Activated B cell treated with CpG ODN at 0.5 μM for 24 hours (primary cell): ENCODE measurements at regions not wholly inside any gene's neighbourhood (a gene's known extent, or its start where the extent isn't known, plus 50 kb on each side); places are given as distances from the start of the nearest gene placed in this dataset.
"Not testable (repeated sequence)": the region's sequence is repeated elsewhere in the genome, so short reads cannot be mapped to it uniquely, and the experiment has no call there.

Experiments used
- ATAC-seq: fragments of 200-7000 bp; cut with Tn5 transposase; one replicate; pipeline ENCODE4 v1.10.0; 2021; ENCODE audit warnings: low read depth, mild to moderate bottlenecking, moderate library complexity
- CTCF ChIA-PET: fragments of 350-600 bp; sonication (Branson Sonifier 250); formaldehyde crosslinking; loops from one replicate; lab custom pipeline; 2021; ENCODE audit warnings: antibody characterized with exemption; lab: Charles Lee
- POLR2A ChIA-PET: fragments of 350-600 bp; sonication (Branson Sonifier 250); formaldehyde crosslinking; loops from one replicate; lab custom pipeline; 2021; ENCODE audit warnings: antibody characterized with exemption; lab: Charles Lee
- DNase-seq: peaks from one replicate; pipeline ENCODE4 v3.0.0; 2022
- H3K27ac Mint-ChIP-seq: one replicate; pipeline ENCODE4 v1.8.0; 2020; ENCODE audit warnings: mixed read lengths
- H3K27me3 Mint-ChIP-seq: one replicate; pipeline ENCODE4 v1.8.0; 2021; ENCODE audit warnings: mixed read lengths
- H3K36me3 Mint-ChIP-seq: one replicate; pipeline ENCODE4 v1.8.0; 2021; ENCODE audit warnings: low read depth, mixed read lengths
- H3K4me1 Mint-ChIP-seq: one replicate; pipeline ENCODE4 v1.8.0; 2021; ENCODE audit warnings: mixed read lengths
- H3K4me3 Mint-ChIP-seq: one replicate; pipeline ENCODE4 v1.8.0; 2020; ENCODE audit warnings: mild to moderate bottlenecking, mixed read lengths
- H3K9me3 Mint-ChIP-seq: one replicate; pipeline ENCODE4 v1.8.0; 2020; ENCODE audit warnings: mixed read lengths
- intact Hi-C: fragments of 100-400 bp; cut with micrococcal nuclease; formaldehyde crosslinking; loops from one replicate; pipeline ENCODE4 v1.15.1; 2024
- TF ChIP-seq, protein P1 (sequence below): fragments of 200-600 bp; IDR thresholded peaks from one replicate; pipeline ENCODE4 v1.8.0; 2022; ENCODE audit warnings: antibody characterized with exemption, mild to moderate bottlenecking

DNA sequence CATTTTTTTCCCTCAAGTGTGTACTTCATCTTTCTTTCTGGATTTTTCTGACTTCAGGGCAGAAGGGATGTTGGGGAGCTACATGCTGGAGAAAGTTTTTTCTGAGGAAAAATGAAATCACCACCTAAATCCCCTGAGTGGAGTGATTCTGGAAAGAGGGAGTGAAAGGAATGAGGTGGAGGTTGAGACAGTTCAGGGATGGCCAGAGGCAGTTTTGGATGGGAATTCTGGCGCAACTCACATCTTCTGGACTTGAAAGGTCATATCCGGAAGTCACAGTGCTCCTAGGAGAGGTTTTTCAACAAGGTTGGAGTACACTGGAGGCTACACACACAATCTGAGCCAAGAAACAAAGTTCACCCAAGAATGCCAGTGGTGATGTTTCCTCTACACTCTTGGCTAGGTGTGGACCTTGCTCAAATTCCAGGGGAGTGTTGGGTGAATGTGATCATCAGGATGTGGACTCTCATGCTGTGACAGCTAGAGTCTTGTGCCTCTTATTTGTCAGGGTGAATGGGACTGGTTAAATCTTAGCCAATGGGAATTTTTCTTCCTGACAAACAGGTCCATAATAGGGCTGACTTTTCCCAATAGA lies 161.5 kb downstream of the HLX start:
- Mint-ChIP-seq H3K4me3 (no peak overlapping the region), H3K27me3 (no peaks in the 10 kb centered on the region), H3K36me3 (no peaks in the 10 kb centered on the region), H3K27ac (no peak overlapping the region), H3K9me3 (peaks cover 8% of the 10 kb centered on the region), H3K4me1 (peaks cover 20% of the 10 kb centered on the region)
- ATAC-seq: no peak
- DNase-seq: no peak
- TF ChIP-seq, protein P1, sequence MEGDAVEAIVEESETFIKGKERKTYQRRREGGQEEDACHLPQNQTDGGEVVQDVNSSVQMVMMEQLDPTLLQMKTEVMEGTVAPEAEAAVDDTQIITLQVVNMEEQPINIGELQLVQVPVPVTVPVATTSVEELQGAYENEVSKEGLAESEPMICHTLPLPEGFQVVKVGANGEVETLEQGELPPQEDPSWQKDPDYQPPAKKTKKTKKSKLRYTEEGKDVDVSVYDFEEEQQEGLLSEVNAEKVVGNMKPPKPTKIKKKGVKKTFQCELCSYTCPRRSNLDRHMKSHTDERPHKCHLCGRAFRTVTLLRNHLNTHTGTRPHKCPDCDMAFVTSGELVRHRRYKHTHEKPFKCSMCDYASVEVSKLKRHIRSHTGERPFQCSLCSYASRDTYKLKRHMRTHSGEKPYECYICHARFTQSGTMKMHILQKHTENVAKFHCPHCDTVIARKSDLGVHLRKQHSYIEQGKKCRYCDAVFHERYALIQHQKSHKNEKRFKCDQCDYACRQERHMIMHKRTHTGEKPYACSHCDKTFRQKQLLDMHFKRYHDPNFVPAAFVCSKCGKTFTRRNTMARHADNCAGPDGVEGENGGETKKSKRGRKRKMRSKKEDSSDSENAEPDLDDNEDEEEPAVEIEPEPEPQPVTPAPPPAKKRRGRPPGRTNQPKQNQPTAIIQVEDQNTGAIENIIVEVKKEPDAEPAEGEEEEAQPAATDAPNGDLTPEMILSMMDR: no peak
- intact Hi-C loops: loop anchor here (5.0 kb wide), 1 partner anchor 1917 kb away; no protein-coding TSS in a partner anchor
- CTCF ChIA-PET: no interaction called here
- POLR2A ChIA-PET: interaction anchor here (0.6 to 1.1 kb wide), 2 partner anchors 15 to 167 kb away, joined by 3 to 5 read pairs; no protein-coding TSS in a partner anchor

GRCh38 chr1:221044538-221044937 lies 165.3 kb downstream of the HLX start:
- ChIA-PET CTCF (no interaction called here), POLR2A (interaction anchor here (3.4 kb wide), 1 partner anchor 18 kb away, joined by 13 read pairs; no protein-coding TSS in a partner anchor)
- Mint-ChIP-seq H3K36me3 (peaks cover 11% of the 10 kb centered on the region), H3K27ac (no peak overlapping the region), H3K27me3 (no peaks in the 10 kb centered on the region), H3K4me1 (peaks cover 43% of the 10 kb centered on the region), H3K4me3 (no peak overlapping the region), H3K9me3 (peaks cover 8% of the 10 kb centered on the region)
- intact Hi-C loops: loop anchor here (5.0 kb wide), 1 partner anchor 1913 kb away; no protein-coding TSS in a partner anchor
- ATAC-seq (no peak), DNase-seq (no peak)
- TF ChIP-seq, protein P1: no peak

- Mint-ChIP-seq H3K4me1 (peaks cover 48% of the 10 kb centered on the region), H3K27ac (no peak overlapping the region), H3K27me3 (no peaks in the 10 kb centered on the region), H3K4me3 (no peak overlapping the region), H3K36me3 (peaks cover 16% of the 10 kb centered on the region), H3K9me3 (peaks cover 12% of the 10 kb centered on the region)
- no peak for ATAC-seq
- no peak for DNase-seq
- ChIA-PET POLR2A (interaction anchor here (3.1 to 3.4 kb wide), 2 partner anchors 19 to 168 kb away, joined by 13 to 16 read pairs; no protein-coding TSS in a partner anchor), CTCF (no interaction called here)
- intact Hi-C loops: loop anchor here (5.0 kb wide), 1 partner anchor 53 kb away; no protein-coding TSS in a partner anchor
- TF ChIP-seq, protein P1: no peak
Measured at GRCh38 chr1:221045151-221045550, 165.9 kb downstream of the HLX start.

DNA sequence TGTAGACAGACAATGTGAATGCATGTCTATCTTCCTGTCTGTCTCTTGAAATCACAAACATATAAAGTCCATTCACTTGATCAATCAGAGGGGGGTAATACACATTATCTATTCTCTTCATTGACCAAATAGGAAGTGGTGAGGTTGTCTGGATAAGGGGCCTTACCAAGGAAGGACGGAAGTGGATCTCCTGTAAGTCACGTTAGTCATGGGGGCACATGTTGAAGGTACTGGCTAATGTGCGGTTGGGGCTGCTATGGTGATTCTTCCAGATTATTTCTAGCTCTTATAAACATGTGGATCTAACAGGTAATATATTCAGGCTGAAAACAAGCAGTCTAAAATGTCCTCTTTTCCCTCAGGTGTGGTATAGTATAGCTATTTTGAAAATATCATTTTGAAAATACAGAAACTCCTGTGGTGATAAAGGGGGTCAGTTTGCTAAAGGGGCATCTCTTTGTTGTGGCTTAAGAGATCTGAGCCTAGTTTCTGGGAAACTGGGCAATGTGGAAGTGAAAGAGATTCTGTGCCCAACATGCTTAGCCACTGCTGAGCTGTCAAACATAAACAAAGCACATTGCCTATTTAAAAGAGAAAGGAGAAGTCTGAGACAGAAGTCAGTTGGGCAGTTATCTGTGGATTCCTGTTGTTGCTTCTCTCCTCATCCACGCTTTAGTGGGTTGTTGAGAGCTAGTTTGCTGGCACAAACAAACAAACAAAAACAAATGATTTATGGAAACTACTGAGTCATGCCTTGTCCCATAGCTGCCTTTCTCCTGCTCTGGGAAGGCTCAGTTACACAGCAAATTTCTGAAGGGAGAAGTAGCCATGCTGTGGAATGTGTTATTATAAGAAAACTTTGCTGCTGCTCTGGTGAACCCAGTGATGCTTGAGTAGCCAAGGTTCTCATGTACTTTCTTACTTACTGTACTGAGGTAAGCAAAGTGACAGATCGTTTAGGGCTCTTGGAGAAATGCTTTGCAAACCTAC lies 166.9 kb downstream of the HLX start:
- CTCF ChIA-PET: interaction anchor here (1.1 to 1.4 kb wide), 3 partner anchors 15 to 171 kb away, joined by 3 to 7 read pairs (median 3); no protein-coding TSS in a partner anchor
- Mint-ChIP-seq H3K27me3 (no peaks in the 10 kb centered on the region), H3K36me3 (peaks cover 18% of the 10 kb centered on the region), H3K4me3 (peak overlapping the region; percentile 77), H3K27ac (peak overlapping the region; percentile 96), H3K9me3 (peaks cover 12% of the 10 kb centered on the region), H3K4me1 (peaks cover 58% of the 10 kb centered on the region)
- ATAC-seq (peak; percentile 90), DNase-seq (no peak)
- POLR2A ChIA-PET: interaction anchor here (0.6 to 4.3 kb wide), 9 partner anchors 20 to 169 kb away, joined by 3 to 57 read pairs (median 4); partner anchors contain the start of gene HLX
- TF ChIP-seq, protein P1: no peak
- intact Hi-C loops: loop anchor here (1.0 to 5.0 kb wide), 6 partner anchors 19 to 393 kb away; partner anchors contain the start of gene HLX

GRCh38 chr1:221051391-221051790 lies 172.1 kb downstream of the HLX start:
- POLR2A ChIA-PET: interaction anchor here (0.6 to 1.5 kb wide), 2 partner anchors 18 to 102 kb away, joined by 3 read pairs; no protein-coding TSS in a partner anchor
- H3K9me3 Mint-ChIP-seq: peaks cover 19% of the 10 kb centered on the region
- H3K27ac Mint-ChIP-seq, ATAC-seq, DNase-seq, intact Hi-C loops, H3K27me3 Mint-ChIP-seq, CTCF ChIA-PET: not testable (repeated sequence)
- H3K4me1 Mint-ChIP-seq: peaks cover 59% of the 10 kb centered on the region
- peak overlapping the region; percentile 49 for H3K4me3 Mint-ChIP-seq
- H3K36me3 Mint-ChIP-seq: peaks cover 23% of the 10 kb centered on the region
